Fibroblast of upper back skin (primary cell): ENCODE measurements at regions not wholly inside any gene's neighbourhood (a gene's known extent, or its start where the extent isn't known, plus 50 kb on each side); places are given as distances from the start of the nearest gene placed in this dataset.

ENCODE experiments used
- DNase-seq: peaks from one replicate; pipeline ENCODE4 v3.0.0-alpha.2; 2013

- peak; percentile 31 for DNase-seq
Measured at GRCh38 chr1:208807446-208808127, 563.4 kb upstream of the PLXNA2 start.

- no peak for DNase-seq
Measured at GRCh38 chr1:208808301-208808700, 564.1 kb upstream of the PLXNA2 start.

DNA sequence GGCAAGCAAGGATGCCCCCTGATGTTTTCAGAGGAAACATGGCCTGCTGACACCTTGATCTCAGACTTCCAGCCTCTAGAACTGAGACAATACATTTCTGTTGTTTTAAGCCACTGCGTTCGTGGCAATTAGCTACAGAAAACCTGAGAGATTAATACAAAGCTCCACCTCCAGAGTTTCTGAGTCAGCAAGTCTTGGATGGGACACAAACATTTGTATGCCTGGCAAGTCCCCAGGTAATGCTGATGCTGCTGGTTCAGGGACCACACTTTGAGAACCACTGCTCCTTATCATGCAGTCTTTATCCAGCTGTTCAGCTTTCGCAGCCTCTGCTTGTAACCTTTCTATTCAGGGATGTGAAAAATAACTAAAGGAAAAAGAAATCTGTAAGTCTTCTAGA, 565.7 kb upstream of the PLXNA2 start:
- peak; percentile 17 for DNase-seq

GRCh38 chr1:208818770-208819445, 574.7 kb upstream of the PLXNA2 start:
- DNase-seq = no peak

DNA sequence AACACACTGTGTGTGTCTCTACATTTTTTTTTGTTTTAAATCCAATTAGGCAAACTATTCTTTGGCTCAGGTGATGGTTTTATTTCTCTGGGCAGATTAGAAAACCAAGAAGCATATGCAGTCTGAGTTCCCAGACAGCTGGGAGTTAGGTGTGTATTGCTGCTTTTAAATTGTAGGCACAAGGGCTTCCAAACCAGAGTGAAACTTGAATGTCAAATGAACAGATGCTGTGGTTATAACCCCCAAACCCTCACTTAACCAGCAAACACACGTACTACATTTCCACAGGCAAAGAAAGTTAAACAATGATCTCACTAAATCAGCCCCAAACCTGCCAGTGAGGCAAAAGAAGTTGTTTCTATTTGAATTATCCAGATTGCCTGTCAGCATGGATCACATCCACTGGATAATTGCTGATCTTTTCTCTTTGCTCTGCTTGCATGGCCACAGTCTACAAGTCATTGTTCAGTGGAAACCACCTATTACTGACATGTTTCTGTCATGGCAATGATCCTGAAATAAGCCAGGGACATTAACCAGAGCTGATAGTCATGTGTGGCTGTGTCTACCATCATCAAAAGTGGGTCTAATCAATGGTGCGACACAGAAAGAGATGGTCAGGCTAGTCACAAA, 576.5 kb upstream of the PLXNA2 start:
- DNase-seq = no peak

GRCh38 chr1:208821939-208822338, 577.8 kb upstream of the PLXNA2 start:
- no peak for DNase-seq

GRCh38 chr1:208825300-208825699, 581.1 kb upstream of the PLXNA2 start:
- no peak for DNase-seq

GRCh38 chr1:208829595-208829994, 585.4 kb upstream of the PLXNA2 start:
- DNase-seq = peak; percentile 18

- peak; percentile 47 for DNase-seq
Measured at GRCh38 chr1:208834381-208835096, 590.4 kb upstream of the PLXNA2 start.

DNA sequence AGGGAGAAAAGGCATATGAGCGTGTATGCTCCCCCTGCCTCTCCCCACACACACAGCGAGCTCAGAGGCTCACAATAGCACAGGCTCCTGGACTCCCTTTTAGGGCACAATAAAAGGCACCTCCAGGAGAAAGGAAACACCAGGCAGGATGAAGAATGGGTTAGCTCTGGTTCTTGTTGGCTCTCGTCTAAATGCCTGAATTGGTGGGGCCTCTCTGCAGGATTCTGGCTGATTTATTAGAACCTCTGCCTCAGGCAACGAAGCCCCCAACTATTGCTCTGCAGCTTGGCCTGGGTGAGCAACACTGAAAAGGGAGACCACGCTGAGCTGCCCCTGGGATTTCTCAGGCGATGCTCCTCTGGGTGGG, 590.9 kb upstream of the PLXNA2 start:
- no peak for DNase-seq

- no peak for DNase-seq
Measured at GRCh38 chr1:208835781-208836180, 591.6 kb upstream of the PLXNA2 start.

GRCh38 chr1:208837242-208837641, 593.1 kb upstream of the PLXNA2 start:
- DNase-seq = no peak

DNA sequence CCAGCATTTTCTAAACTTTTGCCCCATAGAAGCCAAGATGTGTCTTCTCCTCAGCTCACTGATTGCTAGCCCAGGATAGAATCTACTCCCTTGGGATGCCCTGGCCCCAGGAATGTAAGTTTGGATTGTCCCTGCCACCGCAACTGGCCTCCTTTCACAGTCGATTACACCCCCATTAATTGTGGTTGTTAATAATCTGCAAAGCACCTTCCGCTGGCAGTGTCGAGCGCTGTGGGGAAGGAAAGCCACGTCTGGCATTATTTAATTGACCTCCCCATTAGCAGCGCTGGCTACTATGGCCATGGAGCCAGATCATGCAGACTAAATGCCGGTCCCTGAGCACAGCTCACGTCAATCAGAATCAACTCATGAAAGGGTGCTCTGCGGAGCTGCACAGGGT, 597.3 kb upstream of the PLXNA2 start:
- no peak for DNase-seq

- DNase-seq = no peak
Measured at GRCh38 chr1:208842451-208842850, 598.3 kb upstream of the PLXNA2 start.

GRCh38 chr1:208844158-208844557, 600.0 kb upstream of the PLXNA2 start:
- DNase-seq = no peak

- peak; percentile 22 for DNase-seq
Measured at GRCh38 chr1:208848854-208849253, 604.7 kb upstream of the PLXNA2 start.

DNA sequence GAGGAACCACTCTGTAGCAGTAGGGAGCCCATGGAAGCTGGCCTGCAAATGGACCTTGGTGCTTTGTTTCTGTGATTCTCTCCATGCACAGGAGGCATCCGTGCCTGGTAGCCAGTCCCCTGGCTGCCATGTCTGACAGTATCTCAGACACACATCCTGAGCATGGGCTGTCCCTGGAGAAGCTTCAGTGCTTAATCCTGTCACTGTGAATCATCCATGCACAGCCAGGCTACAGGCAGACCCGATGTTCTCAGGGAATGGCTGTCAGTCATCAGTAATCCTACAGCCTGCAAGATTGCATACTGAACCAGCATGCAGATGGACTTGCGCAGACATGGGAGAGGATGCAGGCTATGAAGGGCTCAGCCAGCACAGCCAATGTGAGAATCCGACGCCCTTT, 606.3 kb upstream of the PLXNA2 start:
- no peak for DNase-seq

DNA sequence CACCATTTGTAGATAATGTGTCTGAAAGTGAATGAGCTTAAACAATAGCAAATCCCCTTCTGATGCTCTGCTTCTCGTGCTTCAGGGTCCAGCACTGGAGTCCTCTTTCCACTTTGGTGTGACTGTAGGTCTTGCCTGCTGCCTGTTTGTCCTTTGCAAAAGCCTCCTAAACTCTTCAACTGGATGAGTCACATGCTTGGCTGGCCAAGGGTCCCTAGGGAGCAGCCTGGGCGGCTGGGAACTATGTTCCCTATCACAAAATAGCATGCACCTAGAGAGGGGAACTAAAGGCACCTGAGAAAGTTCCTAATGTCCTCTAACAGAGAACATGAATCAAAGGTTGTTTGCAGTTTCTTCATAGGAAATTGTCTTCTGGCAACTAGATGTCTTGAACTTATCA, 607.2 kb upstream of the PLXNA2 start:
- peak; percentile 19 for DNase-seq

DNA sequence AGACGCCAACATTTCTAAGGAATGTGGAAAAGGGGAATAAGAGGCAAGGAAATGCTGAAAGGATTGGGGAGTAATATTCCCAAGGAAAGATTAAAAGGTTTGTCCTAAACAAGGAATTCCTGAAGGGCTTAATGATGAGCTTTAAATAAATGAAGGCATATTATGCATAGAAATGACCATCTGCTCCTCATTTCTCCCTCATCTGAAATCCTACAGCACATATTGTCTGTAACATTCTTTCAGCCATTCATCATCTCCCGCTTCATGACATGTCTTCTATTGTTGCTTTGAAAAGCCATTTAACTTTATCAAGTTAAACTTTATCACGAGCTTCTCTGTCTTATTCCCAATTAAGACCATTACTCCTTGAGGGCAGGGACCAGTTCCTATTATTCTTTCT, 608.7 kb upstream of the PLXNA2 start:
- no peak for DNase-seq

- no peak for DNase-seq
Measured at GRCh38 chr1:208855403-208855802, 611.2 kb upstream of the PLXNA2 start.

DNA sequence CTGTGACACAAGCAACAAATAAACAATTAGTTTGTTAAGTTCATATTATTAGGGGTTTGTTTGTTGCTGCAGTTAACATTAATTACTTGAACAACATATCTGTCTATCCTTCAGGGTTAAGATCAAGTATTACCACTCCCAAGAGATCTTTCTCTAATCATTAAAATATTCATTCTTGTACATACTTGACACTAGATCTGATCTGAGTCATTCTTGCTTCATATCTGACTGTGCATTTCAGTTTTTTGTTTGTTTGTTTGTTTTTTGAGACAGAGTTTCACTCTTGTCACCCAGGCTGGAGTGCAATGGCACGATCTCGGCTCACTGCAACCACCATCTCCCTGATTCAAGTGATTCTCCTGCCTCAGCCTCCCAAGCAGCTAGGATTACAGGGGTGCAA, 613.3 kb upstream of the PLXNA2 start:
- no peak for DNase-seq

- no peak for DNase-seq
Measured at GRCh38 chr1:208858738-208859137, 614.6 kb upstream of the PLXNA2 start.

DNA sequence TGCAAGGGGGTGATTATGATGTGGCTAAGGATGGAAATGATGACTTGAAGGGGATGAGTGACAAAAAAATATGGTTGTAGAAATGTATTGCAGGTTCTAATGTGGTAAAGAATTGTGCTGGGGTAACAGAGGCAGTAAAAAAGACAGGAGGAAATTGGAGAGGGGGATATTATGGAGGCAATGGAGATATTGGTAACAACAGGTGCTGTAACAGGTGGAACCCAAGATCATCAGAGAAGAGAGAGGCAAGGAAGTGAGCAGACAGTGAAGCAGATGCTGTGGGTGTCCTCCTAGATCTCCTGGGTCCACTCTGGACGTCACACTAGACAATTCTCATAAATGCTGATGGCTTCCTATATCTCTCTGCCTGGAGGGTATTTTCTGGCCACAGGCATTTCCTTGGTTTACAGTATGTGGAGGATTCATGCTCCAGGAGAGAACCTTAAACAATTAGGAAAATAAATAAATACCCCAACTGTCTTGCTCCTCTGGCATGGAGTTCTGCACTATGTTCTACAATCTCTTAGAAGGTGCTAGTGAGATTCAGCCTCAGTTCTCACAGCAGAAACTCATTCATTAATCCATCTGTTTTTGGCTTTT, 620.3 kb upstream of the PLXNA2 start:
- DNase-seq = no peak
